ENCODE measurements at regions not wholly inside any gene's neighbourhood (a gene's known extent, or its start where the extent isn't known, plus 50 kb on each side); places are given as distances from the start of the nearest gene placed in this dataset.

DNA sequence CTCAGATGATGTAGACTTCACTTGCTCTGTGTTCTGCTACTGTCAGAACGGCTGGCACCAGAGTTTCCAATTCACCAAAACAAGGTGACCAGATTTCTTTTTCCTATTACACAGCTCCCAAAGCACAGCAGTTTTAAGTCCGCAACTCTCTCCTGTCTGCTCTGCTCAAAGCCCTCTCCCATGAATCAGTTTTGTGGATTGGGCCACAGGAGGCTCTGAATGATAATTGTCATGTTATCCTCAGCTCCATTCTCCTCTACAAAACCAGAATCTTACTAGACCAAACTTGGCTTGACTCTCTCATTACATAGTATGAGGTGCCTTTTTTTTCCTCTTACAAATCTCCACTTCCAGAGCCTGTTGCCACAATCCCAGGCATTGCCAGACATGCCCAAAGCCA, 223.5 kb downstream of the SNX13 start:
- Mint-ChIP-seq H3K4me1 (no peaks in the 10 kb centered on the region), H3K9me3 (no peaks in the 10 kb centered on the region), H3K36me3 (no peaks in the 10 kb centered on the region), H3K27me3 (ENCODE audit: low read depth in 3 of 3) (peaks cover 0 to 1% (median 1%) of the 10 kb centered on the region in 3 donors), H3K4me3 (no peak overlapping the region), H3K27ac (no peak overlapping the region)
- Histone ChIP-seq H3K27me3 (ENCODE audit: control insufficient read depth in 2 of 2, insufficient read depth in 2 of 2, low read length in 2 of 2) (no peaks in the 10 kb centered on the region), H3K9me3 (replicated peaks in 1 of 2; ENCODE audit: control insufficient read depth in 1 of 2, insufficient read depth in 1 of 2, low read length in 2 of 2) (no peaks in the 10 kb centered on the region), H3K9ac (ENCODE audit: insufficient read depth, low read length, poor library complexity, severe bottlenecking) (no peak overlapping the region), H4K20me1 (ENCODE audit: insufficient read depth, low read length) (no peaks in the 10 kb centered on the region), H3K36me3 (replicated peaks in 1 of 2; ENCODE audit: control insufficient read depth in 1 of 2, insufficient read depth in 2 of 2, low read length in 2 of 2) (no peaks in the 10 kb centered on the region), H3K27ac (ENCODE audit: low read depth in 1 of 2, low read length in 2 of 2) (no peak overlapping the region), H2AFZ (ENCODE audit: insufficient read depth, low read depth, low read length, poor library complexity, severe bottlenecking) (no peak overlapping the region), H3K4me3 (replicated peaks in 1 of 3; ENCODE audit: low read depth in 2 of 3, low read length in 3 of 3) (no peak overlapping the region), H3K4me2 (replicated peaks; ENCODE audit: extremely low read depth, low read length, poor library complexity, severe bottlenecking) (no peak overlapping the region), H3K79me2 (ENCODE audit: insufficient read depth, low read length) (no peaks in the 10 kb centered on the region), H3K4me1 (ENCODE audit: control insufficient read depth in 1 of 2, insufficient read depth in 2 of 2, low read length in 2 of 2) (no peaks in the 10 kb centered on the region)
- TF ChIP-seq, protein P1, sequence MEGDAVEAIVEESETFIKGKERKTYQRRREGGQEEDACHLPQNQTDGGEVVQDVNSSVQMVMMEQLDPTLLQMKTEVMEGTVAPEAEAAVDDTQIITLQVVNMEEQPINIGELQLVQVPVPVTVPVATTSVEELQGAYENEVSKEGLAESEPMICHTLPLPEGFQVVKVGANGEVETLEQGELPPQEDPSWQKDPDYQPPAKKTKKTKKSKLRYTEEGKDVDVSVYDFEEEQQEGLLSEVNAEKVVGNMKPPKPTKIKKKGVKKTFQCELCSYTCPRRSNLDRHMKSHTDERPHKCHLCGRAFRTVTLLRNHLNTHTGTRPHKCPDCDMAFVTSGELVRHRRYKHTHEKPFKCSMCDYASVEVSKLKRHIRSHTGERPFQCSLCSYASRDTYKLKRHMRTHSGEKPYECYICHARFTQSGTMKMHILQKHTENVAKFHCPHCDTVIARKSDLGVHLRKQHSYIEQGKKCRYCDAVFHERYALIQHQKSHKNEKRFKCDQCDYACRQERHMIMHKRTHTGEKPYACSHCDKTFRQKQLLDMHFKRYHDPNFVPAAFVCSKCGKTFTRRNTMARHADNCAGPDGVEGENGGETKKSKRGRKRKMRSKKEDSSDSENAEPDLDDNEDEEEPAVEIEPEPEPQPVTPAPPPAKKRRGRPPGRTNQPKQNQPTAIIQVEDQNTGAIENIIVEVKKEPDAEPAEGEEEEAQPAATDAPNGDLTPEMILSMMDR (IDR thresholded peaks at IDR 0.05), result no peak
- no peak for DNase-seq
- intact Hi-C loops (cut with micrococcal nuclease), result no loop called here
- 100% methylated on average over 1 of the region's 2 CpGs for WGBS (ENCODE audit: insufficient coverage)

DNA sequence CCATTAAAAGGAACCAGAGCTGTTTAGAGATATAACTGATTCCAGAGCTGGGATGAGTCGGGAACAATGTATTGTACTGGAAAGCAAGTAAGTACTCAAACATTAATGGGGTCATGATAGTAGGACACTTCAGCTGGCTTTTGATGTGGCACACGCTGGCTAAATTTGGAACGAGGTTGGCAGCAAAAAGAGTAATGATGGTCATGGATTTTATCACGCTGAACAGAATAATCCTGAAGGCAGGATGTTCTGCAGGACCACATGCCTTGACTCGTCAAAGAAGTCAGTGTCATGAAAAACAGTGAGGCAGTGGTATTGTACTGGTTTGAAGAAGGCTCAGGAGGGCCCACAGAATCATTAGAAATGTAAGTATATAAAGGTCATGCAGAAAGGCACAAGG, 220.3 kb downstream of the SNX13 start:
- Mint-ChIP-seq H3K9me3 (no peaks in the 10 kb centered on the region), H3K4me1 (peaks cover 2% of the 10 kb centered on the region), H3K27me3 (ENCODE audit: low read depth in 3 of 3) (peaks cover 0 to 1% (median 0%) of the 10 kb centered on the region in 3 donors), H3K27ac (no peak overlapping the region), H3K4me3 (no peak overlapping the region), H3K36me3 (no peaks in the 10 kb centered on the region)
- no peaks in the 10 kb centered on the region for H3K36me3 ChIP-seq (replicated peaks in 1 of 2; ENCODE audit: control insufficient read depth in 1 of 2, insufficient read depth in 2 of 2, low read length in 2 of 2)
- H3K9ac ChIP-seq (ENCODE audit: insufficient read depth, low read length, poor library complexity, severe bottlenecking), result no peak overlapping the region
- TF ChIP-seq, protein P1 (IDR thresholded peaks at IDR 0.05), result no peak
- H3K4me1 ChIP-seq (ENCODE audit: control insufficient read depth in 1 of 2, insufficient read depth in 2 of 2, low read length in 2 of 2), result no peaks in the 10 kb centered on the region
- H4K20me1 ChIP-seq (ENCODE audit: insufficient read depth, low read length), result no peaks in the 10 kb centered on the region
- 96% methylated on average over 5 of the region's 5 CpGs for WGBS (ENCODE audit: insufficient coverage)
- no peak overlapping the region for H3K27ac ChIP-seq (ENCODE audit: low read depth in 1 of 2, low read length in 2 of 2)
- H3K79me2 ChIP-seq (ENCODE audit: insufficient read depth, low read length), result no peaks in the 10 kb centered on the region
- H3K4me3 ChIP-seq (replicated peaks in 1 of 3; ENCODE audit: low read depth in 2 of 3, low read length in 3 of 3), result no peak overlapping the region
- no peak for DNase-seq
- intact Hi-C loops (cut with micrococcal nuclease), result no loop called here
- H3K9me3 ChIP-seq (replicated peaks in 1 of 2; ENCODE audit: control insufficient read depth in 1 of 2, insufficient read depth in 1 of 2, low read length in 2 of 2), result no peaks in the 10 kb centered on the region
- no peak overlapping the region for H3K4me2 ChIP-seq (replicated peaks; ENCODE audit: extremely low read depth, low read length, poor library complexity, severe bottlenecking)
- H3K27me3 ChIP-seq (ENCODE audit: control insufficient read depth in 2 of 2, insufficient read depth in 2 of 2, low read length in 2 of 2), result no peaks in the 10 kb centered on the region
- no peak overlapping the region for H2AFZ ChIP-seq (ENCODE audit: insufficient read depth, low read depth, low read length, poor library complexity, severe bottlenecking)

Data from CD14-positive monocyte (primary cell).